Retina (tissue), 1 donor: ENCODE measurements at regions not wholly inside any gene's neighbourhood (a gene's known extent, or its start where the extent isn't known, plus 50 kb on each side); places are given as distances from the start of the nearest gene placed in this dataset.

Source experiments
- DNase-seq: peaks from one replicate; pipeline ENCODE4 v3.0.0-alpha.2; 2016

DNA sequence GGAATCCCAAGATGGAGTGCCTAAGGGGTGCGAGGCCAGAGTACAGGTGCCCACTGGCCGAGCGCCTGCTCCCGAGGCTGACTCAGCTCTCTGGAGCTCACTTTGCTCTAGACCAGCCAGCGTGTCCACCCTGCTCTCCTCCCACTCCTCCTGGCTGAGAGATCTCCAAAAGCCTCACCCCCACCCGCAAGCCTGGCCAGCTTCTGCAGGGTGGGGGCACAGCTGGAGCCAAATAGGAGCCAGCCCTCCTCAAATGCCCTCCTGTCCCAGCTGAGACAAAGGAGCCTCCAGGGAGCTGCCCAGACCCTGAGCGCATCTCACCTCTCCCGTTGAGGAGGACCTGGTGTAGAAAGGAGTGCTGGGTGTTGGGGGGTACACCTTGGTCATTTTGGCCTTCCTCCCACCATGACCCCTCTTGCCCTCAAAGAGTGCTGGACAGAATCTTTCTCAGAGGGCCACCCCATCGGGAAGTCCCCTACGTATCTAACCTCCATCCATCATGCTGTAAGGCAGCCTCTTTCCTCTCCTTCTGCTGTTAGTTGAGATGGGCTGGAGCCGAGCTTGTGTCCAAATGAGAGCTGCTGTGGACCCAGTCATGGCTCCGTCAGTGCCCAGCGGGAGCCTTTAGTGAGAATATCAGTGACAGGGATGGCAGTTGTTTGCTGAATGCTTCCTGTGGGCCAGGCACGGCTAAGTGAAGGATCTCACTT is 123.9 kb upstream of the VSTM2B start:
- DNase-seq, result no peak

DNA sequence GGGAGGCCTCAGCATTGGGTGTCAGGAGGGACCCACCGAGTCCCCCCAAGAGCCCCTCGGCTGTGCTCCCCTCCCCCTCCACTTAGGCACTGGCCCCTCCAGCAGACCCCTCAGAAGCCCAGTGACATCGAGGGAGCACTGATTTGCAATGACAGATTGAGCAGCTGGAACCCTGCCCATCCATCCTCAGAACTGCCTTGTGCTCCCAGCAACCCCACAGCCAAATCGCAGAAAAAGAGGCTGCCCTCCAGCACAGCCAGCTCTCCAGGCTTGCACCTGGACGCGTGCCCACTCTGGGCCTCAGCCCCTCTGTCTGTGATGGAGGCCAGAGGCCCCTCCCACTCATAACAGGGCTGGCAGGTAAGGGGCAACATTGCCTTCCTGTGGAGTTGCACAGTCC is 123.2 kb upstream of the VSTM2B start:
- DNase-seq, result no peak

DNA sequence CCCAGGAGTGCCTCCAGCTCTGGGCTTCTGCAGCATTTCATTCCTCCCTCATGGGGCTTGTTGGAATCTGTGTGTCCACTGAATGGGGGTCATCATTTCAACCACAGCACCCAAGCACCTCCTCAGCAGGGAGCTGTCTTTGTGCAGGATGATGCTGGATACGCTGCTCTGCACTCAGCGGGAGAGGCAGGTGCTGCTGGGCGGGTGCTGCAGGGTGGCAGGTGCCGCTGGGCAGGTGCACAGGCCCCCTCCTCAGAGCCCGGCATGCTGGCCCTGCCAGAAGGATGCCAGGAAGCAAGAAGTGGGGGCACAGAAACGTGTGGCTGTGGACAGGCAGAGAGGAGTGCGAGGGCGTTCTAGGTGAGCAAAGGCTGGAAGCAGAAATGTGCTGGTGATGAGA is 121.8 kb upstream of the VSTM2B start:
- DNase-seq, result no peak

DNA sequence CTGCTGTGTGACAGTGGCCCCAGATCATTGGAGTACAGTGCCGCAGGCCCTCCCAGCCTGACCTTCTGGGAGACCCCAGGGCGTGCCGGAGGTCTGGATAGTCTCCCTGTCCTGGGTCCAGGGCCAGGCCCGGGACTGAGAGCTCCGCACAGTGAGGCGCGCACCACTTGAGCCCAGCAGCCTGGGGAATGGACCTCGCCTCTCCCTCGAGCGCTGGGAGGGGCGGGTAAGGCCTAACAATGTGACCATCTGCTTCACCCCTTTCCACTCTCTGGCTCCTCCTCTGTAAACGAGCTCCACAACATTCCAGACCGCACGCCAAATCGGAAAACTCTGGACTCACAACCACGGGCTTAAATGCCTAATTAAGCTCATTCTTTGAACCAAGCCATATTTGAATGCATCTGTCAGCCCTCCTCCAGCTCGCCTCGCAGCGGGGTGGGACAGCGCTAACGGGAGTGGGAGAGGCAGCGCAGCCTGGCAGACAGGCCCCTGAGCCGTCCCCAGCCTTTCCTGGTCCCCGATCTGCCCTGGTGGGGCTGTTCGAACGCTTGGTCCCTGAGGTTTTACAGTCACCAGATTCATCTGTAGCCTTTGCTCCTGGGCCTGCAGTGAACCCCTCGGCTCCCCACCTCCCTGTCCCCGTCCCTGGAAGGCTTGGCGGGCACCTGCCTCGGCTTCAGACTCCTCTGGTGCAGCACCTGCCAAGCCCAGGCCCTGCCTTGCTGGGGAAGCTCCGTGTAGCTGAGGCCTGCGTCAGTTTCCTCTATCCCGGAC is 120.7 kb upstream of the VSTM2B start:
- peak; percentile 92 for DNase-seq

DNA sequence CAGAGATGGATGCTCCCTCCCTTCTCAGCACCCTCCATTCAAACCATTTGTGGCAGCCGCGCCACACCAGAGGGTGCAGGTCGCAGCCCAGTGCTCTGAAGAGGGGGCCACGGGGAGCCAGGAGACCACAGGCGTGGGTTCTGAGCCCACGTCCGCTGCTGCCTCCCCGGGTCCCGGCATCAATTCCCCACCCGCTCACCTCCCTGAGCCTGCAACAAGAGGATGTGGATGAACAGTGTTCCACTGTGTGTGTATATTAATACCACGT is 120.1 kb upstream of the VSTM2B start:
- no peak for DNase-seq

DNA sequence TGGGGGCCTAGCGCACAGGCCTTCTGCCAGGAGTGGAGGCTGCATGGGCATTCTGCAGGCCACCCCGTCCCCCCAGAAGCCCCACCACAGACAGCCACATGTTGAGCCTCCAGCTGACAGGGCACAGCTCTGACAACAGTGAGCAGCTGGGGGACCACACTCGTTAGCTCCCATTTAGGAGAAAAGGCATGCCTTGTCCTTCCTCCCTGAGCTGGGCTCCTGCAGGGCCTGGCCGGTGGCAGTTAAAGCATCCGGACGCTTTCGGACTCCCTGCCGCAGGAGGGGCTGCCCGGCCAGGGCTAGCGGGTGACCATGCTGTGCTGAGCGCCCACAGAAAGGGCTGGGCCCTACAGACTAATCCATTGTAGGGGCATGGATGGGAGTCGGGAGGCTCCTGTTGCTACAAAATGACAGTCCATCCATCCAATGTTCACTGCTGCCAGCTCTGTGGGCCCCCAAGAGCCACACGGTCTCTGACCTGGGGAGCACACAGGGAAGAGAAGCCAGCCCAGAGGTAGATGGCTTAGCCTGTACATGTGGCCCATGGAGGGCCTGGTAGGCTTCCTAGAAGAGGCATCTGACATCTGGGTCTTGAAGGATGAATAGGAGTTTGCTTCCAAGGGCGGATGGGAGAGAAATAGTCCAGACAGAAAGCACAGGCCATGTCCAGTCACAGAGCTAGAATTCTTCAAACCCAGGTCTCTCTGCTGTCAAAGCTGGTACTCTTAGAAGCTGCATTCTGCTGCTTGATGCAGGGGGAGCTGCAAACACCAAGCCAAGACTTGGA is 116.5 kb upstream of the VSTM2B start:
- no peak for DNase-seq

DNA sequence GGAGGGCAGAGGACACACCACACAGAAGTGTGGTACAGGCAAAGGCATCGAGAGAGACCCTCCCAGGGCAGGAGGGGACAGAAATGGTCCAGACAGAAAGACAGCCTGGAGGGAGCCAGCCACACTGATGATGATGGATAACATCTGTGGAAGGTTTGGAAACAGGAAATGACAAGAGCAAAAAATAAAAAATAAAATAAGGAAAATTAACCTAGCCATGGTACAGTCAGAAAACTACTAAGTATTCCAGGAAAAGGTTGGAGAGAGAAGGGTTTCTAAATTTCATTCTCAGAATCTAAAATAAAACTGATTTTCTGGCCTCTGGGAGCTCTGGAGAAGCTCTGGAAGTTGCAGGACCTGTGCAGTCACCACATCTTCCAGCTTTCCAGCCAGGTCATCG is 115.2 kb upstream of the VSTM2B start:
- no peak for DNase-seq

DNA sequence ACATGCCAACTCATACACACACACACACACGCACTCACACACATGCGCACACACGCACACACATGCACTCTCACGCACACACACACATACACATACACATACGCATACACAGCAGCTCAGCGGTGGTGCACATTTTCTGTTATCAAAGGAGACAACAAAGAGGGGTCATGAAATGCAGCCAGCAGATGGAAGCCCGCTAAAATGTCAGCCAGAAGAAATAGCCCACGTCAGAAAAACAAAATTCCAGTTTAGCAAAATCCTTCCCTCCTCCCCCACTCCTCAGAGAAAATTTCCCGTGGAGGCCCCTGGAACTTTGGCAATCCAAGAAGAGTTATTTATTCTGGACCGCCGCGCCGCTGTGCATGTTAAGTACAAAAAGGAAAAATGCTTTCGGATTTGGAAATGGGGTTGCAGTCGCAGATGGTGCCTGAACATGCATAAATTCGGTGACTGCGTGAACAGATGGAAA is 114.6 kb upstream of the VSTM2B start:
- no peak for DNase-seq

DNA sequence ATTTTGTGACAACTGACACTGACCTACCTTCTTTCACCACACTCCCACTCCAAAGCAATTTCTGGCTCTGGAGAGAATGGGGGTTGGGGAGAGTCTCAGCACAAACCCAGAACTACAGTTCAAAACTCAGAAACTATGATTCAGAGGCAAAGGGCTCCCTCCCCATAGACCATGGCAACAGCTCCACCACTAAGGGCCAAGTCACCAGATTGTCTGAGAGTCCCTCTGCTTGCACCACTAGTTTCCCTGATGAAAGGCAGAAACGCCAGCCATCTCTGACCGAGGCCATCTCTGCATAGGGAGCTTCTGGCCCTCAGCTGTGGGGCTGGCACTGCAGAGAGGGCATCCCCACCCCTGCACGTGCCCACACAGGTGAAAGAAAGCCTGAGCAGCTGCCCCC is 112.4 kb upstream of the VSTM2B start:
- no peak for DNase-seq

DNA sequence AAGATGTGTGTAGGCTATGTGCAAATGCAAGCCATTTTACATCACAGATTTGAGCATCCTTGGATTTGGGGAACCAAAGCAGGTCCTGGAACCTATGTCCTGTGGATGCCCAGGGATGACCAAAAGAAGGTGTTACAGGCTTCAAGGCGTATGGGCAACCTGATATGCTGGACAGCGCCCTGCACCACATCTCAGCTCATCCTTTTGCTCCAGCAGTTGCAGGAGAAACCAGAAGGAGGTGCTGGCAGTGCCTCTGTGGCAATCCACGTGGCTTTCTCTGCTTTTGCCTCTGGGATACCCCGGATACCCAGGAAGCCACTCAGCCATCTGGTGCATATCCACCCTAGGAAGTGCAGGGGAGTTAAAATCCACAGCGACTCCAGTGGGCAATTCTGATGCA is 110.3 kb upstream of the VSTM2B start:
- DNase-seq, result no peak

DNA sequence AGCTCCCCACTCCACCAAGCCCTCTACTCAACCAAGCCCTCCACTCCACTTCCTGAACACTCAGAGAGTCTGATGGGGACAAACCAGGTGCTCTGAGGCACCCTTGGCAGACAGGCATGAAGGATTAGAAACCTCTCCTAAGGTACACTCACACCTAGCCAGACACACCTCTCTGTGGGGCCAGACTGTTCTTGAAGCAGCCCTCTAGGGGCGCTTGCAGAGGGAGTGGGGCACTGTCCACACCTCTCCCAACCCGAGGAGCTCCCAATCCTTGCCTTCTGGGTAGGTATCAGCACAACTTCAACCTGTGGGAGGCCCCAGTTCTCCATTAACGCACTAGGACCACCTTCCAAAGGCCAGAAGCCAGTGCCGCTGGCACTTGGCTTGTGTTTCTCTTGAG is 108.7 kb upstream of the VSTM2B start:
- no peak for DNase-seq

DNA sequence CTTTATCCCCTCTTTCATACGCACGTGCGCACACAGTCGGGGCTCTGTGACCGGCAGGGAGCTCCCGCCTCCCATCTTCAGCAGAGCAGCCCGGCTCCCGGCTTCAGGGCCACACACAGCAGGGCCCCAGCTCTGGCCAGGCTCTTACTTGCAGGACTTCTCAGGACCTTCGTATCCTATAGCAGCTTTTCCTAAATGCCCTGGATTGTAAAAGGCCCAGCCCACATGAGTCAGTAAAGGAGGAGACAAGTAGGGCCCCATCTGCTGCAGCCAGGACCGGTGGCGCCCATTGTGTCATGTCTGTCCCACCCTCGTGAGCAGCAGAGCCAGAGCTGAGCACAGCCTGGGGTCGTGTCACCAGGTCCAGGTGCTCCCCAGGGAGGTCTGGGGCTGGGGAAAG is 107.6 kb upstream of the VSTM2B start:
- DNase-seq, result peak; percentile 45

DNA sequence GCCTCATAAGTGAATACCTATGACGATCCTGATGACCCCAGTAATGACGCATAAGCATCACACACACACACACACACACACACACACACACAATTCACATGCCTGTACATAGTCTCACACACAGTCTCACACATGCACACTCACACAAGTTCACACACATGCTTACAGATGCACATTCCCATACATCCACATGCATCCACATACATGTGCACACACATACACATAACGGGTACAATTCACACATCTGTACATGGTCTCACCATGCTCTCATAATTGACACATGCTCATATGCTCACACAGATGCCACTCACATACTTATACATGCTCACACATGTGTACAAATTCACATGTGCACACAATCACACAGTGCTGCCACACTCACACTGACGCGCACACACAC is 105.7 kb upstream of the VSTM2B start:
- DNase-seq, result no peak

DNA sequence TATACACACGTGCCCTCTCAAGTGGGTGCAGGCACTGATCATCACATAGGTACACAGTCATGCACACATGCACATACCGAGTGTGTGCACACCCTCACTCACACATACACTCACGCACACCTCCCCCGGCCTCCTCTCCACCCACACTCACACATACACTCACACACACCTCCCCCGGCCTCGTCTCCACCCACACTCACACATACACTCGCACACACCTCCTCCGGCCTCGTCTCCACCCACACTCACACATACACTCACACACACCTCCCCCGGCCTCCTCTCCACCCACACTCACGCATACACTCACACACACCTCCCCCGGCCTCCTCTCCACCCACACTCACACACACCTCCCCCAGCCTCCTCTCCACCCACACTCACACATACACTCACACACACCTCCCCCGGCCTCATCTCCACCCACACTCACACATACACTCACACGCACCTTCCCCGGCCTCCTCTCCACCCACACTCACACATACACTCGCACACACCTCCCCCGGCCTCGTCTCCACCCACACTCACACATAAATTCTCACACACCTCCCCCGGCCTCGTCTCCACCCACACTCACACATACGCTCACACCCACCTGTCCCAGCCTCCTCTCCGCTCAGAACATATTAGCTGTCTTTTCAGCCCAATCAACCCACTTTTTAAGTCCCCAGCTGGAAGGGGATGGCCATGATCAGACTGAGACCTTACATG is 105.2 kb upstream of the VSTM2B start:
- no peak for DNase-seq

DNA sequence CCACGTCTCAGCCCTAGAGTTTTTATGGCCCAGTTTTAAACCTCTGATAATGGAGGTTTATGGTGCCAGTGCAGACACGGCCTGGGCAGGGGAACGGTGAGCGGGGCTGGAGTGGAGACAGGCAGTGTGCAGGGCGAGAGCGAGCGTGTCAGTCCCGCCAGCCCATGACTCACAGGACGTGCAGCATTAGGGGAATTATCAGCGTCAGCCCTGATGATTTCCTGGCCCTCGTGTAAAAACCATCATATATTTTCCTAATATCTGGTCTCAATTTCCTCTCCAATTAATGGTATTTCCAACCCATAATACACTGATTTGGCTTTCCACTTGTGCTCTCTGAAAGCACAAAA is 104.6 kb upstream of the VSTM2B start:
- DNase-seq, result no peak

DNA sequence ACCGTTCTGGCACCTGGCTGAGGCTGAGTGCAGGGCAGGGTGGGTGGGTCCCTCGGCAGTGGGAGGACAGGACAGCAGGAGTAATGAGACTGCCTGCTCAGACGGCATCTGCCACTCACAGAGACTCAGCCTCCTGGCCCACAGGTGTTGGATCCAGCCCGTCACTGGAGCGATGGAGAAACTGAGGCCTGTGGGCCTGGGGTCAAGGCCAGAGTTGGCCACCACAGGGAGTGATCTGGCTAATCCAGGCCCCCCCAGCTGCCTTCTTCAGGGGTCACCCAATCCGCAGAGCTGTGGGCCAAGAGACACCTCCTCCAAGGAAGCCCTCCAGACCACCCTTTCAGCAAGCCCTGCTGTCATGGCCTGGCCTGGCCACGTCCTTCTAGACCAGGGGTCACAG is 103.7 kb upstream of the VSTM2B start:
- no peak for DNase-seq

DNA sequence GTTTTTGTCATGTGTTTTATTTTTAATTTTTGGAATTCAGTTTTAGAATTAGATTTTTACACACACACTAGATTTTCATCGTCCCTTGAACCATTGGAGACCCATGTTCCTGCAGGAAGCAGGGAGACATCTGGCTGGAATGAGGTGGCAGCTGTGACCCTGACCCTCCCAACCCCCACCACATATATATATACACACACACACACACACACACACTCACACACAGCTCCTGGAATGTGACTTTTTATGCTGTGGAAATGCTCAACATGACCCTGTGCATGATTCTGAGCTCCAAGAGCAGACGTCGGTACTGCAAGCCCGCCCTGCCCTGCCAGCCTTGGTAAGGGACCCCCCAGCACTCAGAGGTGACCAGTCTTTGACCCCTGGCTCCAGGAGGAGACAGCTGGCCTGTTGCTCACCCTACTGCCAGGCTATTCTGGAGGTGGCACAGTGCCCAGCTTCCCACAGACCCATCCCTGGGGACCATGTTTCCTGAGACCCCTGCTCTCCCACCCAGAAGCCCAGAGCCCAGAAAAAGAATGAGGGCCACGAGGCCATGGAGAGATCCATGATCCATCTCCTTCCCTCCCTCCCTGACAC is 103.2 kb upstream of the VSTM2B start:
- DNase-seq, result no peak

DNA sequence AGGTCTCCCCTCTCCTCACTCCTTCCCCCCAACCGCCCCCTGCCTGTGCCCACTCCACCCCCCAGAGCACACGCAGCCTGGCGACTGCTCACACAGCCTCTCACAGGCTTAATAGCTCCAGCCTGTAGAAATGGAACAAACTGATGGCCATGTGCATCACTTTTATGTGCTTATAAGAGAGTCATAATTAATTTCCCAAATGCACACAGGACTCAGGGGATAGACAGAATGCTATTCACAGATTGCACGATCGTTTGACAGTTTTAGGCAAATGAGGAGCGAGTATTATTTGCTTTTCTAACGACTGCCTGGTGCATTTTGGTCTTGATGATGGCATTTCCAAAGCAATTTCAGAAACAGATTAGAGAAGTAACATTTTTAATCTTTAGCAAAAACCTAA is 97.7 kb upstream of the VSTM2B start:
- DNase-seq, result no peak

DNA sequence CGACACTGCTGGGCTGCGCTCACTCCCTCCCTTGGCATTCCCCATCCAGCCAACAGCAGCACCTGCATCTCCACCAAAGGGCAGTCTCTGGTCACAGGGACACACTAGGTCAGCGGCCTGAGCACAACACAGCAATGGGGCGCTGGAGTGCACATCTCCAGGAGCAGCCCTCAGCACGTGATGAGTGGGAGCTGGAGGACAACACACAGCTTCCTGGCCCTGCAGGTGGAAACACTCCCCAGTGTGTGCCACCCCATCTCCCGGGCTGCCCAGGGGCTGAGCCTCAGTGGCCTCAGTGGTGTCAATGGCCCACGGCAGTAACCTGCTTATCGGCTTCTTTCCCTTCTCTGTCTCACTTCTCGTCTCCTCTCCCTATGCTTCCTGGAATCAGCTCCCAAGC is 96.8 kb upstream of the VSTM2B start:
- DNase-seq, result no peak

DNA sequence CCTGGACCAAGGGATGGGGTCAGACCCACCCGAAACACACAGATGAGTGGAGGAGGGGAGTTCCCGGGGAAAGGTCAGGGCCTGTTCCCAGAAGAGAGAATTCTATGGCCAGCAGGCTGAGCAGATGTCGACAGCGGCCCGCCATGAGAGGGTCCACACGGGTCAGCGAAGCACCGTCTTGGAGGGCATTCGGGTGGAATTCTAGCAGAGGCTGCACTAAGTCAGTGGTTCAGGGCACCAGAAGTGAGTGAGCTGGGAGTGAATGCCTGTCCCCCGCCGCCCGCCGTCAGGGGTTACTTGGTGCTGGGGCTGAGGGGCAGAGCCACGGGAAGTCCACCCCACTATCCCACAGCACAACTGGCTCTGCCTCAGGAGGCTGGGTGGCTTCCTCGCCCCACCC is 96.2 kb upstream of the VSTM2B start:
- no peak for DNase-seq

DNA sequence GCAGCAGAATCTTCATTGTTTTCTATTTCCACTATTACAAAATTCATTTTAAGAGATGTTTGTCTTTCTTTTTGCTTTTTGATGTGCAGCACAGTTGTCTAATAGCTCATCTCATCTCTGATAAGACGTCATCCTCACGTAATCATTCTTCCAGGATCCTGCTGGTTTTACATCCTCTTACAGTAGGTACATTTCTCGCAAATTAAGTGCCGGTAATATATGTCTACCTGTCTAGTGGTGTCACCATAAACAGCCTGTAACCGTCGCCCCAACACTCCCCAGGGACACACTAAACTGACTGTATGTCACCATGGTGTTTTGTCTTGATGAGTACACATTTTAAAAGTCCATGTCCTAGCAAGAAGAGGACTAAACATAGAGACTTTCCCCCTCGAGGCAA is 94.5 kb upstream of the VSTM2B start:
- no peak for DNase-seq

DNA sequence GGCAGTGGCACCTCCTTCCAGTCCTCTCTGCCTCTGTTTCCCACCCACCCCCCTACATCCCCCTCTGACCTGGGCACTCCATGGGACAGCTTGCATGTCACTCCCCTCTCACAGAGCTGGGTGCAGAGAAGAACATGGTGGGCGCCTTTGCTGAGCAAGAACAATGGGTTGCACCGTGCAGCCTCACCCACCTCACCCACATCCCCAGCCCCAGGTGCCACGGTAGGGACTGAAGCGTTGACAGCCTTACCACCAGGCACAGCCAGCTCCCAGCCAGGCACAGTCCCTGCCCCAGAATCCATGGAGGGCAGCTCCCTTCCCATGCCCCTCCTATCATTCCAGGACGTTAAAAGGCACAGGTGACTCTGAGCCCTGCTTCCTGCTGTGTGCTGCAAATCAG is 93.1 kb upstream of the VSTM2B start:
- DNase-seq, result no peak

DNA sequence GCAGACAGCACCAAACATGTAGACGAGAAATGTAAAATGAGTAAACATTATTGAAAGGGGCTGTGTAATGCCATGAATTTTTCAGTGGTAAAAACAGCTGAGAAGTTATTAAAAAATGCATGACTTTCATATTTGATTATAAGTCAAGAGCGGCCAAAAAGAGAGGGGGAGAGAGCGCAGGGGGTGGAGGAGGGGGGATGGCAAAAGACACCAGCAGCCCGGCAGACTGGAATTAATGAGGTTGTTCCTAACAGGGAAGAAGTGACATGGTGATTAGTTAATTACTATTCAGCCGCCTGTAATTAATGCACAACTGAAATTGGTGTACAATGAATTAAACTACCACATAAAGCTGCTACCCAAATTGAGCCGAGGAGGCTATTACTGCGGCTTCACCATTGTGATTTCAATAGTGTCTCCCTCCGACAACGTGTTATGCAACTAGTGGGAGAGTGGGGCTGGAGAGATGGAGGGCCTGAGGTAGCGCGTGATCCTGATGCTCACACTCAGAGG is 89.1 kb upstream of the VSTM2B start:
- DNase-seq, result peak; percentile 44
